ENCODE measurements at regions not wholly inside any gene's neighbourhood (a gene's known extent, or its start where the extent isn't known, plus 50 kb on each side); places are given as distances from the start of the nearest gene placed in this dataset.

- no peak overlapping the region for H3K27ac ChIP-seq (ENCODE audit: insufficient read depth in 1 of 2, low read depth in 1 of 2, low read length in 2 of 2, poor library complexity in 1 of 2, severe bottlenecking in 2 of 2)
- H3K9me3 ChIP-seq (ENCODE audit: control extremely low read depth in 1 of 5, control insufficient read depth in 4 of 5, insufficient read depth in 2 of 5, low read depth in 1 of 5, low read length in 4 of 5), result no peaks in the 10 kb centered on the region
- H3K36me3 ChIP-seq (ENCODE audit: control insufficient read depth in 4 of 4, insufficient read depth in 4 of 4, low read length in 3 of 4), result no peaks in the 10 kb centered on the region
- ChIA-PET CTCF (no interaction called here), POLR2A (no interaction called here)
- H3K4me1 ChIP-seq (ENCODE audit: control extremely low read depth in 1 of 4, control insufficient read depth in 4 of 4, insufficient read depth in 4 of 4, low read length in 3 of 4), result no peaks in the 10 kb centered on the region
- WGBS (ENCODE audit: insufficient coverage), result no CpG with 5 or more reads among the region's 3 CpGs
- DNase-seq, result no peak
- no peak overlapping the region for H3K4me3 ChIP-seq (ENCODE audit: control insufficient read depth in 1 of 7, extremely low read depth in 1 of 7, insufficient read depth in 4 of 7, low read depth in 2 of 7, low read length in 6 of 7)
- H3K27me3 ChIP-seq (replicated peaks in 2 of 5; ENCODE audit: control insufficient read depth in 4 of 5, insufficient read depth in 5 of 5, low read length in 4 of 5), result no peaks in the 10 kb centered on the region
Measured at GRCh38 chr6:22221630-22222029, 75.2 kb downstream of the PRL start.

- H3K27ac ChIP-seq (ENCODE audit: insufficient read depth in 1 of 2, low read depth in 1 of 2, low read length in 2 of 2, poor library complexity in 1 of 2, severe bottlenecking in 2 of 2), result no peak overlapping the region
- CTCF ChIA-PET, result interaction anchor here (1.1 kb wide), 1 partner anchor 10 kb away, joined by 3 read pairs; no protein-coding TSS in a partner anchor
- no peaks in the 10 kb centered on the region for H3K36me3 ChIP-seq (ENCODE audit: control insufficient read depth in 4 of 4, insufficient read depth in 4 of 4, low read length in 3 of 4)
- 92% methylated on average over 3 of the region's 6 CpGs for WGBS (ENCODE audit: insufficient coverage)
- no peak for DNase-seq
- H3K4me1 ChIP-seq (ENCODE audit: control extremely low read depth in 1 of 4, control insufficient read depth in 4 of 4, insufficient read depth in 4 of 4, low read length in 3 of 4), result no peaks in the 10 kb centered on the region
- H3K4me3 ChIP-seq (ENCODE audit: control insufficient read depth in 1 of 7, extremely low read depth in 1 of 7, insufficient read depth in 4 of 7, low read depth in 2 of 7, low read length in 6 of 7), result no peak overlapping the region
- H3K27me3 ChIP-seq (replicated peaks in 2 of 5; ENCODE audit: control insufficient read depth in 4 of 5, insufficient read depth in 5 of 5, low read length in 4 of 5), result no peaks in the 10 kb centered on the region
- no peaks in the 10 kb centered on the region for H3K9me3 ChIP-seq (ENCODE audit: control extremely low read depth in 1 of 5, control insufficient read depth in 4 of 5, insufficient read depth in 2 of 5, low read depth in 1 of 5, low read length in 4 of 5)
- POLR2A ChIA-PET, result no interaction called here
Measured at GRCh38 chr6:22222469-22222868, 74.4 kb downstream of the PRL start.

GRCh38 chr6:22227824-22228610 is 68.8 kb downstream of the PRL start:
- DNase-seq, result no peak
- CTCF ChIA-PET, result no interaction called here

GRCh38 chr6:22231050-22231449 is 65.8 kb downstream of the PRL start:
- ChIA-PET POLR2A (no interaction called here), CTCF (no interaction called here)
- H3K4me3 ChIP-seq (ENCODE audit: control insufficient read depth in 1 of 7, extremely low read depth in 1 of 7, insufficient read depth in 4 of 7, low read depth in 2 of 7, low read length in 6 of 7), result no peak overlapping the region
- H3K36me3 ChIP-seq (ENCODE audit: control insufficient read depth in 4 of 4, insufficient read depth in 4 of 4, low read length in 3 of 4), result no peaks in the 10 kb centered on the region
- no peaks in the 10 kb centered on the region for H3K9me3 ChIP-seq (ENCODE audit: control extremely low read depth in 1 of 5, control insufficient read depth in 4 of 5, insufficient read depth in 2 of 5, low read depth in 1 of 5, low read length in 4 of 5)
- WGBS (ENCODE audit: insufficient coverage), result 97% methylated on average over 5 of the region's 7 CpGs
- no peaks in the 10 kb centered on the region for H3K27me3 ChIP-seq (replicated peaks in 2 of 5; ENCODE audit: control insufficient read depth in 4 of 5, insufficient read depth in 5 of 5, low read length in 4 of 5)
- no peak overlapping the region for H3K27ac ChIP-seq (ENCODE audit: insufficient read depth in 1 of 2, low read depth in 1 of 2, low read length in 2 of 2, poor library complexity in 1 of 2, severe bottlenecking in 2 of 2)
- no peak for DNase-seq
- peaks cover 0 to 4% (median 0%) of the 10 kb centered on the region in 4 experiments for H3K4me1 ChIP-seq (ENCODE audit: control extremely low read depth in 1 of 4, control insufficient read depth in 4 of 4, insufficient read depth in 4 of 4, low read length in 3 of 4)

More at GRCh38 chr6:22227824-22228610, 68.8 kb downstream of the PRL start:
- no peak overlapping the region for H3K27ac ChIP-seq (ENCODE audit: insufficient read depth in 1 of 2, low read depth in 1 of 2, low read length in 2 of 2, poor library complexity in 1 of 2, severe bottlenecking in 2 of 2)
- POLR2A ChIA-PET, result interaction anchor here (0.7 kb wide), 1 partner anchor 1617 kb away, joined by 3 read pairs; no protein-coding TSS in a partner anchor
- WGBS (ENCODE audit: insufficient coverage), result no CpG with 5 or more reads among the region's 2 CpGs
- H3K36me3 ChIP-seq (ENCODE audit: control insufficient read depth in 4 of 4, insufficient read depth in 4 of 4, low read length in 3 of 4), result no peaks in the 10 kb centered on the region
- H3K9me3 ChIP-seq (ENCODE audit: control extremely low read depth in 1 of 5, control insufficient read depth in 4 of 5, insufficient read depth in 2 of 5, low read depth in 1 of 5, low read length in 4 of 5), result no peaks in the 10 kb centered on the region
- H3K27me3 ChIP-seq (replicated peaks in 2 of 5; ENCODE audit: control insufficient read depth in 4 of 5, insufficient read depth in 5 of 5, low read length in 4 of 5), result no peaks in the 10 kb centered on the region
- no peak overlapping the region for H3K4me3 ChIP-seq (ENCODE audit: control insufficient read depth in 1 of 7, extremely low read depth in 1 of 7, insufficient read depth in 4 of 7, low read depth in 2 of 7, low read length in 6 of 7)
- H3K4me1 ChIP-seq (ENCODE audit: control extremely low read depth in 1 of 4, control insufficient read depth in 4 of 4, insufficient read depth in 4 of 4, low read length in 3 of 4), result peaks cover 0 to 4% (median 0%) of the 10 kb centered on the region in 4 experiments

GRCh38 chr6:22231616-22232015 is 65.2 kb downstream of the PRL start:
- no peaks in the 10 kb centered on the region for H3K9me3 ChIP-seq (ENCODE audit: control extremely low read depth in 1 of 5, control insufficient read depth in 4 of 5, insufficient read depth in 2 of 5, low read depth in 1 of 5, low read length in 4 of 5)
- H3K27me3 ChIP-seq (replicated peaks in 2 of 5; ENCODE audit: control insufficient read depth in 4 of 5, insufficient read depth in 5 of 5, low read length in 4 of 5), result no peaks in the 10 kb centered on the region
- no peak overlapping the region for H3K4me3 ChIP-seq (ENCODE audit: control insufficient read depth in 1 of 7, extremely low read depth in 1 of 7, insufficient read depth in 4 of 7, low read depth in 2 of 7, low read length in 6 of 7)
- ChIA-PET CTCF (no interaction called here), POLR2A (no interaction called here)
- 83% methylated on average over 2 of the region's 4 CpGs for WGBS (ENCODE audit: insufficient coverage)
- no peaks in the 10 kb centered on the region for H3K36me3 ChIP-seq (ENCODE audit: control insufficient read depth in 4 of 4, insufficient read depth in 4 of 4, low read length in 3 of 4)
- DNase-seq, result no peak
- H3K27ac ChIP-seq (ENCODE audit: insufficient read depth in 1 of 2, low read depth in 1 of 2, low read length in 2 of 2, poor library complexity in 1 of 2, severe bottlenecking in 2 of 2), result no peak overlapping the region
- peaks cover 0 to 4% (median 0%) of the 10 kb centered on the region in 4 experiments for H3K4me1 ChIP-seq (ENCODE audit: control extremely low read depth in 1 of 4, control insufficient read depth in 4 of 4, insufficient read depth in 4 of 4, low read length in 3 of 4)

GRCh38 chr6:22236626-22237414 is 60.0 kb downstream of the PRL start:
- peaks cover 0 to 3% (median 0%) of the 10 kb centered on the region in 5 experiments for H3K9me3 ChIP-seq (ENCODE audit: control extremely low read depth in 1 of 5, control insufficient read depth in 4 of 5, insufficient read depth in 2 of 5, low read depth in 1 of 5, low read length in 4 of 5)
- CTCF ChIA-PET, result no interaction called here
- POLR2A ChIA-PET, result no interaction called here
- WGBS (ENCODE audit: insufficient coverage), result 75% methylated on average over 4 of the region's 6 CpGs
- H3K27ac ChIP-seq (ENCODE audit: insufficient read depth in 1 of 2, low read depth in 1 of 2, low read length in 2 of 2, poor library complexity in 1 of 2, severe bottlenecking in 2 of 2), result no peak overlapping the region
- H3K36me3 ChIP-seq (ENCODE audit: control insufficient read depth in 4 of 4, insufficient read depth in 4 of 4, low read length in 3 of 4), result no peaks in the 10 kb centered on the region
- DNase-seq, result no peak
- no peaks in the 10 kb centered on the region for H3K4me1 ChIP-seq (ENCODE audit: control extremely low read depth in 1 of 4, control insufficient read depth in 4 of 4, insufficient read depth in 4 of 4, low read length in 3 of 4)
- no peak overlapping the region for H3K4me3 ChIP-seq (ENCODE audit: control insufficient read depth in 1 of 7, extremely low read depth in 1 of 7, insufficient read depth in 4 of 7, low read depth in 2 of 7, low read length in 6 of 7)
- no peaks in the 10 kb centered on the region for H3K27me3 ChIP-seq (replicated peaks in 2 of 5; ENCODE audit: control insufficient read depth in 4 of 5, insufficient read depth in 5 of 5, low read length in 4 of 5)
